NCI-H446 treated with DMSO at 0.1 percent for 48 hours (cell line): ENCODE measurements at regions not wholly inside any gene's neighbourhood (a gene's known extent, or its start where the extent isn't known, plus 50 kb on each side); places are given as distances from the start of the nearest gene placed in this dataset.
"Not testable (repeated sequence)": the region's sequence is repeated elsewhere in the genome, so short reads cannot be mapped to it uniquely, and the experiment has no call there.

Experiments used
- DNase-seq: peaks from one replicate; lab custom pipeline; 2025; lab: John Stamatoyannopoulos, UW

DNA sequence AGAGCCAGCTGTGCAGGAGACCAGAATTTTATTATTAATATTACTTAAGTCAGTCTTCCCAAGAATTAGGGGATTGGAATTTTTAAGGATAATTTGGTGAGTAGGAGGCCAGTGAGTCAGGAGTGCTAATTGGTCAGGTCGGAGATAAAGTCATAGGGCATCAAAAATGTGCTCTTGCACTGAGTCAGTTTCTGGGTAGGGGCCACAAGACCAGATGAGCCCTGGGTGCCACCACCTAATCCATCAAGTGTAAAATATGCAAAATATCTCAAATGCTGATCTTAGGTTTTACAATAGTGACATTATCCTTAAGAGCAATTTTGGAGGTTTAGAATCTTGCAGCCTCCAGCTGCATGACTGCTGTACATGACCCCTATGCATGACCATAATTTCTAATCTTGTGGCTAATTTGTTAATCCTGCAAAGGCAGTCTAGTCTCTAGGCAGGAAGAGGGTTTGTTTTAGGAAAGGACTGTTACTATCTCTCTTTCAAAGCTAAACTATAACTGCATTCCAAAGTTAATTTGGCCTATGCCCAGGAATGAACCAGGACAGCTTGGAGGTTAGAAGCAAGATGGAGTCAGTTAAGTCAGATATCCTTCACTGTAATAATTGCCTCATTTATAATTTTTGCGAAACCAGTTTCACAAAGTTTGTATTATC lies 215.9 kb downstream of the RNF152 start:
- no peak for DNase-seq

- no peak for DNase-seq
Observed at GRCh38 chr18:61669320-61669719, 223.5 kb downstream of the RNF152 start.

DNA sequence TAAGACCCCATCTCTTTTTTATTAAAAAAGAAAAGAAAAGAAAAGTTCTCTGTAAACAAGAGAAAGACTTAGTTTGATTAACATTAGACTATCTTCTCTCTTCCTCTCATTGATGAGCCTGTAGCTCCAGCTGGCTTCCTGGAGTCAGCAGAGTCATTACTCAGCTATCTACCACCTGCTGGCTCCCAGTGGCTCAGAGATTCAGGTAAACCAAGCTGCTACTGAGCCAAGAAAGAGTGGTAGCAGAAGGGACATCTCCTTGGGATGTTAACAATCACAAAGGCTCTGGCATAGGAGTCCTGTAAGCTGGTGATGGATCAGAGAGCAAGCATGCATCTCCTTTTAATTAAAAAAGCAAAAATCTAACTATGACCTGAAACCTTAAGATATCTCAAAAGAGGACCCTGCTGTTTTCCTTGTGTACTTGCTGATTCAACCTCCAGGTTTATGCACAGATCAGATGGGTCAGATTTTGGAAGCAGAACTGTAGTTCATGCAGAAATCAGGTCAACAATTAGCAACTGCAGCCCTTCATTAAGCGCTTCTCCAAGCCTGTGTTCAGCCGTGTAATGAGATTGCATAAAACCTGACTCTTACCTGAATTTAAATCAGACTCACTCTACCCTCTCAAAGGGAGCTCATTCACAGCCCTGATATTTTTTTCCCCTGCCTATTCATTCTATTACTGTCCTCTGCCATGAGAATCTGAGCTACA lies 225.8 kb downstream of the RNF152 start:
- DNase-seq = no peak

- no peak for DNase-seq
Observed at GRCh38 chr18:61664419-61665084, 228.3 kb downstream of the RNF152 start.

DNA sequence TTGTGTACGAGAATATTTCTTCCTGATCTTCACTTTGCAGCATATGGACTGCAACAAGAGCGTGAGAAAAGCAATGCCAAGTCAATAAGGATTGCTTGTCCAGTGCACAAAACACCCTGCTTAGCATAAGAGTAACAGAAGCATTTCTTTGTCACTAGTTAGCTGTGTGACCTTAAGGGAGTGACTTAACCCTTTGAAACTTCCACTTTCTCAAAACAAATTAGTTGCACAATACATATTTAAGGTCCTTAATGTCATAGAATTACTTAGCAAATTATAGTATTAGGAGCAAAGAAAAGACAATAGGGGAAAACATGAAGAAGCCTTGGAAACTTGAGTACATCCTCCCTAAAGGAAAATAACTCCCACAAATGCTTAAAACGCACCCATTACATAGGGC lies 230.1 kb downstream of the RNF152 start:
- no peak for DNase-seq

GRCh38 chr18:61658431-61658830 lies 234.4 kb downstream of the RNF152 start:
- no peak for DNase-seq

- DNase-seq = no peak
Observed at GRCh38 chr18:61657066-61657732, 235.6 kb downstream of the RNF152 start.

DNA sequence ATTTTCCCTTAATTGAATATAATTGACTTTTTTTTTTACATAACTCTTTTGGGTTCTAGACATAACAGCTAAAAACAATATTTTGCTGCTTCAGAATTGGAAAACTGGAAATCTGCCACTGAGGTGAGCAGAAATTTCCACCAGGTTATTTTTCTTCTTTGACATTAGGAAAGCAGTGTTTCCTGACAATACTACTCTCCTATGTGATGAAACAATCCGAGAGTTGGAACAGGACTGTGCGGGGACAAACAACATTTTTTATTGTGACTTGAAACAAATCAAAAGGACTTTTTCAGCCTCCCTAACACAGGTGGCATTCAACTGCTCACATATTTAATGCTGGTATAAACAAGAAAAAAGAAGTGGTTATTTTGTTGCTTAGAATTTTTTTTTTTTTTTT lies 237.2 kb downstream of the RNF152 start:
- no peak for DNase-seq

DNA sequence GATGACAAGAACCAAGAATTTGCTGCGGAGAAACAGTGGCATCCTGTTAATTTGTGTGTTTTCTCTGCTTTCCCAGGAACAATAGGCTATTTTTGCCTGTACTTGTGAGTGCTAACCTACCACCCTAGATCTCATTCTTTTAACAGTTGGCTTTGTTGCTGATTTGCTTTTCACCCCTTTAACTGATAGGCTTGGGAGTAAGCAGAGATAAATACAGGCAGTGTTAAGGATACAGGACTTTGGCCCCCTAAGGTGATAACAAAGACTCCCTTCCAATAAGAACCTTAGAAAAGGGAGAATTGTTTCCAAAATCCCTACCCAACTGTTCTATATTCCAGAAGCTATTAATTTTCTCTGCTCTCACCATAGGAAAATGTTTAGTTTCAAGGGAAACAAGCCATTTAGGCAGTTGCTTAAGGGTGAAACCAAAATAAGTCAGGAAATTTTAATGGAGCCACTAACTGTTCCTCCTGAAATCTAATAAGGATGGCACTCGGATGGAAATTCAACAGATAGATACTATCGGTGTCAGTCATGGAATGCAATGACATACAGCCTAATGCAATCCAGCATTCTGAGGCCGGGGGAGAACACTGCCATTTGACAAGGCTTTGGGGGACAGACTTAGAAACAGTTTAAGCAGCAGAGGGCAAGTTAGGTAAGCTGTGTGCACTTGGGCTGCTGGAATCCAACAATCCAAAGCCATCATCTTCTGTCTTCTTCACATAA lies 238.8 kb downstream of the RNF152 start:
- DNase-seq = no peak

GRCh38 chr18:61651880-61652268 lies 240.9 kb downstream of the RNF152 start:
- no peak for DNase-seq

DNA sequence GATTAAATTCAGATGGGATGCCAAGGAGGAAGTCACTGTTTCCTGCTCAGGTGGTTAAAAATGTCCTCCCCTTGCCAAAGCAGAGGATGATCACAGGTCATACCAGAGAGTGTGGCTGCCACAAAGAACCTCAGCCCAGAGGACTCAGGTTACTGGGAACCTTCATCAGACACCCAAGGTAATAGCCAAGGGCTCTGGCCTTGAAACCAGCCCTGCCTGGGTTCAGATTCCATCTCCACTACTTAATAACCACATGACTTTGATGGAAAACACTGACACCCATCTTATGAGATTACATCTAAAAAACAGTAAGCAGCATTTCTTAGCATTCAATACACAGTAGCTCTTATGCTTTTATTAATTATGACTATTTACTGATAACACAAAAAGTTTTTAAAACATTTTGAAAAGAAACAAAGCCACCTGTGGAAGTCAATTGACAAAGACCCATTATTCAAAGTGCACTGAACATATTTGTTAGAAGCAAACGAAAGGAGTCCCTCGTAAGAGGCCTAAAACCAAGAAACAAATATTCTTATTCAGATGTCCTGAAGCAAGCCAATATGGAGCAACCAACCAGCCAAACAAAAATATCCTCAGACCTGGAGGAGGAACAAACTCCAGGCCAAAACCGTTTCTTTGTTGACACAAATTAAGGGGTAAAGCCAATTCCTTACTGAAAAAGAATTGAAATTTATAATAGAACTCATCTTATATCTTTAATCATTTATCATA lies 241.5 kb downstream of the RNF152 start:
- no peak for DNase-seq

DNA sequence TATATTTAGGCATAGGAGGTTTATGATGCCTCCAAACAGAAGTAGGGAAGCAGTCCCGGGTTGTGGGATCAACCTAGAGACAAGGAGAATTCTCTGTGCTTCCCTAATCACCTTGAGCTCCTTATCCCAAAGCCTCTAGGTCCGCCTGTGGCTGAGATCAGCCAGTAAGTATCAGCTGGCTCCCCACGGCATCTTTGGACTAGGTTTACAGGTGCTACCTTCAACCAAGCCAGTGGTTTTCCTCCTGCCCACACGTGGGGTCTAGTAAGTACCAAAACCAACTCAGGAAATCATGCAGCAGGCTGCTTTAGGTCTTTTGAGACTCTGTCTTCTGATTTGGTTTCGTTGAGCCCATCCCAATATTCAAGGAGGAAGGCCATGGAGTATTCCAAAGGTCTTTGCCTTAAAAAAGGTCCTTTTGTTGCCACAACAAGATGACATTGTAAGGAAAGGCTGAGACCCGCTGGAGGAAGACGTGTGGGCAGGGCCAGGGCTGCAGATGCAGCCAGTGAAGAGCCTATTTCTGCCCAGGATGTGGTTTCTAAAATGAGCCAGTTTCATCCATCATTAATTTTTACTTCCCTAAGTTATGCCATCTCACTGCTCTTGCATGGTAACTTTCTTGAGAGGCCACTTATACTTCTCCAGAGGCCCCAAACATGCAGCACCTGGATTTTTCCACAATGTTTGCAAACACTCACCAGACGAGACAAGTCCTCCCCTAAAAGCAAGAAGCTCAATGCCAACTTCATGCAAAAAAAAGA lies 248.7 kb downstream of the RNF152 start:
- no peak for DNase-seq

DNA sequence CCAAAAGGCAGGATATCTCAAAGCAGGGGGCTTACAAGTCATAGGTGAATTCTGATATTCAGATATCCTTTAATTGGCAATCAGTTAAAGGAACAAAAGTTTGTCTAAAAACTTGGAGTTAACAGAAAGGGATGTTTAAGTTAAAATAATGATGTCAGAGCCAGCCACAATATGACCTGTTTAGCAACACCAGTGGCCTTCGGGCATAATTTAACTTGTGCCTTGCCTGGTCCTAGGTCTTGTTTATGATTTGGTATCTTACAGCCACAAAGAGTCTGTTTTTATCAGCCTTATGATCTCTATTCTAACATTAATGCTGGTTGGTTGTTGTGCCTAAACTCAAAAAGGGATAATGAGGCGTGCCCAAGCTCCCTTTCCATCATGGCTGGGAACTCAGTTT lies 252.9 kb downstream of the RNF152 start:
- no peak for DNase-seq

GRCh38 chr18:61637905-61638595 lies 254.8 kb downstream of the RNF152 start:
- peak; percentile 58 for DNase-seq

DNA sequence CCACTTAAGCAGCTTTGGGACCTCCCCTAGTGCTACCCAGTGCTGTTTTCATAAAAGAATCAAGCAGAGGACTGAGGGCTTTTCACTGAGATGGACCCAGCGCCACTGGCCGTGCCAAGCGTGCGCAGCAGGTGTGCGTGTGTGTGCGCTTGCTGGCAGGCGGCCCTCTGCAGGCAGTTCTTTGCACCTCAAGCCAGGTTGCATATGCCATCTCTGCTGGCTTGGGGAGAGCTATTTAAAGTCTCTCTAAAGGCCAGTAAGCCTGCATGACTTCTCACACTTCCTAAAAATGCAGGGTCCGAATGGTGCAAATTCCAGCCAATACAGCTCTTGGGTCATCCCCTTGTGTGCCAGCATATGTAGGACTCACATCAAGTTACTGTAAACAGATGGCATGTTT lies 255.5 kb downstream of the RNF152 start:
- DNase-seq = peak; percentile 19

- peak; percentile 36 for DNase-seq
Observed at GRCh38 chr18:61635901-61636528, 256.8 kb downstream of the RNF152 start.

GRCh38 chr18:61628085-61628484 lies 264.7 kb downstream of the RNF152 start:
- DNase-seq = no peak

- DNase-seq = not testable (repeated sequence)
Observed at GRCh38 chr18:61624631-61625030, 268.2 kb downstream of the RNF152 start.

GRCh38 chr18:61619783-61620182 lies 273.0 kb downstream of the RNF152 start:
- DNase-seq = no peak
